GM19023 (cell line): ENCODE measurements at regions not wholly inside any gene's neighbourhood (a gene's known extent, or its start where the extent isn't known, plus 50 kb on each side); places are given as distances from the start of the nearest gene placed in this dataset.

Experiments used
- ATAC-seq: cut with Tn5 transposase; IDR thresholded peaks from one replicate; pipeline ENCODE4 v1.9.1; 2021; ENCODE audit warnings: mild to moderate bottlenecking, moderate library complexity; ENCODE audit not compliant: unreplicated experiment

DNA sequence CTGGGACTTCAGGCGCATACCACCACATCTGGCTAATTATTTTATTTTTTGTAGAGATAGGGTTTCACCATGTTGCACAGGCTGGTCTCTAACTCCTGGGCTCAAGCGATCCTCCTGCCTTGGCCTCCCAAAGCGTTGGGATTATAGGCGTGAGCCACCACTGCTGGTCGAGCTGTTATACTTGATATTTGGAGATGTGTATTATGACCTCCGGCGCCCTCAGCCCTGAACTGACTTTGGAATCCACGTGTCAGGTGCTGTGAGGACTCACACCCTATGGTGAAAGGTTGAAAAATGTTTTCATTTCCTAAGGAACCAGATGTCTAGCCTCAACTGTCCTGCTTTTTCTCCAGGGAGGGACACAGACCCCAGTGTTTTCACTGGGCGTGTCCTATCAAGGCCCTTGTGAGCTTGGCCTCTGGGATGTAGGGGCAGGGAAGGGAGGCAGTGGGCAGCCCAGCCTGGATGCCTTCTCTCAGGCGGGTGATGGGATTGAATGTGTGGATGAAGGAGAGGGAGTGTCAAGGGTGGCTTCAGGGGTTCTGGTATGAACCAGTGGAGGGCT, 56.4 kb upstream of the HAAO start:
- ATAC-seq: no peak

- ATAC-seq: no peak
Measured at GRCh38 chr2:42848265-42848664, 55.9 kb upstream of the HAAO start.

GRCh38 chr2:42847596-42848151, 55.3 kb upstream of the HAAO start:
- no peak for ATAC-seq

DNA sequence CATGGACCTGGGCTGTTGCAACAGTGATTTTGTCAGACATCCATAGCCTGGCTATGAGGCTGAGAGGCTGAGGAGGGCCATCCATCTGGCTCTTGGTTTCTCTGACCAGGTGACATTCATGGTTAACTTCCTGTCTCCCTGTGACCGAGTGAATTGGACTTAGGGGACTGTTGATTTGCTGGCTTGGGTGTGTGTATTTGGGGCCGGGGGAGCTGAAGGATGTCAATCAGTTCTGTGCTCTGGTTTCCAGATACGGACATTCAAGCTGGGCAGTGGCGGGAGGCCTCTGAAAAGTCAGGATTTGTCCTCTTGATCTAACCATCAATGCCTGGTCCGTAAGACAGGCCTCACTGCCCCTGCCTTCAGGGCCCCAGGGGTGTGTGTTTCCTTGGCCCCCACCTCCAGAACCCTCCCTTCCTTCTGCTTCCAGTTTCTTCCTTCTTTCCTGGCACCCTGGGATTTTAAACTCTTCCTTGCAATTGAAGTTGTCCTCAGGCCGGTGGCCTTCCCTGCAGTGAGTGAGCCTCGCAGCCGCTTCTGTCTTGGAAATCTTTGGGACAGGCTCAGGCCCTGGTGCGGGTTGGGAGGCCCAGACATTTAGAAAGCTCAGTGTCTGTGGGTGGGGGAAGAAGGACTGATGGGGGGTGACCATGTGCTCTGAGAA, 54.7 kb upstream of the HAAO start:
- no peak for ATAC-seq

- ATAC-seq: no peak
Measured at GRCh38 chr2:42846026-42846425, 53.6 kb upstream of the HAAO start.

- no peak for ATAC-seq
Measured at GRCh38 chr2:42844901-42845821, 52.8 kb upstream of the HAAO start.

DNA sequence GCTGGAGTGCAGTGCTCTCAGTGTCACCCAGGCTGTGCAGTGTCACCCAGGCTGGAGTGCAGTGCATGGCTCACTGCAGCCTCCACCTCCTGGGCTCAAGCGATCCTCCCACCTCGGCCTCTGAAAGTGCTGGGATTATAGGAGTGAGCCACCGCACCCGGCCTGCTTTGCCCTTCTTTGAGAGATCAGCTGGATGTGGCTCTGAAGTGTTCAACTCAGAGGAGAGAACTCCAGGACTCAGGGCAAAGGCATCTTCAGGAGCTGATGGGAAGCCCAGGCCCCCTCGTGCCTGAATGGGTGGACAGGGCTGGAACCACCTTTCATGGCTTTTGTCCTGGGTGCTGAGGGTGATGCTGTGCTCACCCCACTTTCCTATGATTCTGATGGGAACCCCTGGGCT, 52.0 kb upstream of the HAAO start:
- no peak for ATAC-seq

GRCh38 chr2:42843611-42844010, 51.2 kb upstream of the HAAO start:
- no peak for ATAC-seq

DNA sequence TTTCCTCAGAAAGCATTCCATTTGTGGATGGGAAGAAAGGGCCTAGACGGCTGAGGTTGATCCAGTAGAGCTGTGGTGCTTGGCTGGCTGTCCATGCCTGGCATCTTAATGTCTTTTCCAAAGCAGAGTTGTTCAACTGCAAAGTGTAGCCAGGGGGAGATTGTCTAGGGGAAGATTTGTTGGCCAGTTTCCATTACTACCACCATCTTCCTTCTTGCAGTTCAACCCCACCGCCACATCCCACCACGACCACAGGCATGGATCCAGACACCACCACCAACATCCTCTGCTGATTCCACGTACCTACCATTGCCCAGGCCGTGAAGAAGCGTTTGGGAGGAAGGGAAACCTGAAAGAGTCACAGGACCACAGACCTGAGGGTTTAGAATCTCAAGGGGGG, 50.7 kb upstream of the HAAO start:
- no peak for ATAC-seq

GRCh38 chr2:42842466-42842865, 50.1 kb upstream of the HAAO start:
- no peak for ATAC-seq
